Endodermal cell (in vitro differentiated cells): ENCODE measurements at regions not wholly inside any gene's neighbourhood (a gene's known extent, or its start where the extent isn't known, plus 50 kb on each side); places are given as distances from the start of the nearest gene placed in this dataset.

Source experiments
- DNase-seq: peaks from one replicate; pipeline ENCODE4 v3.0.0-alpha.2; 2017
- H3K27ac ChIP-seq: 2 replicates; pipeline ENCODE4 v1.5.1; 2013; ENCODE audit warnings: mild to moderate bottlenecking, low read depth, low read length, moderate library complexity
- H3K27me3 ChIP-seq: 2 replicates; pipeline ENCODE4 v1.6.1; 2013; ENCODE audit warnings: mild to moderate bottlenecking, low read length, moderate library complexity; ENCODE audit not compliant: insufficient read depth, control insufficient read depth, poor library complexity, severe bottlenecking
- H3K36me3 ChIP-seq: 2 replicates; pipeline ENCODE4 v1.7.0; 2013; ENCODE audit warnings: mild to moderate bottlenecking, low read length, moderate library complexity; ENCODE audit not compliant: control insufficient read depth, insufficient read depth
- H3K4me1 ChIP-seq: one replicate; pipeline ENCODE4 v1.7.0; 2013; ENCODE audit warnings: low read length; ENCODE audit not compliant: control insufficient read depth, insufficient read depth
- H3K4me3 ChIP-seq: 2 replicates; pipeline ENCODE4 v1.5.1; 2013; ENCODE audit warnings: mild to moderate bottlenecking, low read length, moderate library complexity
- H3K9ac ChIP-seq: 2 replicates; pipeline ENCODE4 v1.6.1; 2013; ENCODE audit warnings: mild to moderate bottlenecking, low read length, moderate library complexity; ENCODE audit not compliant: poor library complexity, severe bottlenecking; ENCODE audit errors: extremely low read depth
- H3K9me3 ChIP-seq: 2 replicates; pipeline ENCODE4 v1.6.1; 2013; ENCODE audit warnings: mild to moderate bottlenecking, low read length, moderate library complexity; ENCODE audit not compliant: control insufficient read depth
- H3K27ac Mint-ChIP-seq: 2 replicates; pipeline ENCODE4 v1.8.0; 2020; ENCODE audit warnings: mixed read lengths
- H3K27me3 Mint-ChIP-seq: 2 replicates; pipeline ENCODE4 v1.8.0; 2021; ENCODE audit warnings: mild to moderate bottlenecking, mixed read lengths; ENCODE audit not compliant: insufficient read depth
- H3K36me3 Mint-ChIP-seq: 2 replicates; pipeline ENCODE4 v1.8.0; 2020; ENCODE audit warnings: low read depth, mixed read lengths
- H3K4me1 Mint-ChIP-seq: 2 replicates; pipeline ENCODE4 v1.8.0; 2020; ENCODE audit warnings: mixed read lengths
- H3K4me3 Mint-ChIP-seq: 2 replicates; pipeline ENCODE4 v1.8.0; 2020; ENCODE audit warnings: mild to moderate bottlenecking, moderate library complexity, mixed read lengths
- H3K9me3 Mint-ChIP-seq: 2 replicates; pipeline ENCODE4 v1.8.0; 2020; ENCODE audit warnings: mild to moderate bottlenecking, mixed read lengths
- CTCF ChIP-seq: fragments of 200-600 bp; sonication (generic); conservative IDR thresholded peaks from 2 replicates; pipeline ENCODE4 v1.5.0; 2021; ENCODE audit warnings: antibody characterized with exemption, mild to moderate bottlenecking
- WGBS, 2 experiments: methylation state at CpG; one replicate each; pipeline versions ENCODE4 v1.1.5 to v1.1.7; 2013; ENCODE audit warnings: missing lambda C conversion rate in 2 of 2, mixed read lengths in 1 of 2; ENCODE audit not compliant: insufficient coverage in 1 of 2, insufficient read length in 1 of 2; 5-methylcytosine and 5-hydroxymethylcytosine counted together

GRCh38 chr3:99586701-99587100 lies 51.7 kb upstream of the COL8A1 start:
- H3K9me3 Mint-ChIP-seq, result no peaks in the 10 kb centered on the region
- H3K9me3 ChIP-seq, result no peaks in the 10 kb centered on the region
- H3K4me3 ChIP-seq, result no peak overlapping the region
- peaks cover 3% of the 10 kb centered on the region for H3K4me1 ChIP-seq
- H3K36me3 ChIP-seq, result no peaks in the 10 kb centered on the region
- no peak overlapping the region for H3K4me3 Mint-ChIP-seq
- DNase-seq, result no peak
- 87% methylated on average over 3 of the region's 3 CpGs; no CpG with 5 or more reads in 1 of the 2 experiments for WGBS, 2 experiments
- TF ChIP-seq CTCF, result no peak
- peaks cover 2% of the 10 kb centered on the region for H3K36me3 Mint-ChIP-seq
- peaks cover 4% of the 10 kb centered on the region for H3K4me1 Mint-ChIP-seq
- no peak overlapping the region for H3K27ac Mint-ChIP-seq
- peaks cover 2% of the 10 kb centered on the region for H3K27me3 Mint-ChIP-seq
- H3K9ac ChIP-seq, result no peak overlapping the region
- no peak overlapping the region for H3K27ac ChIP-seq
- H3K27me3 ChIP-seq, result no peaks in the 10 kb centered on the region

- no peak overlapping the region for H3K4me3 ChIP-seq
- H3K27me3 ChIP-seq, result no peaks in the 10 kb centered on the region
- no peaks in the 10 kb centered on the region for H3K36me3 Mint-ChIP-seq
- H3K4me3 Mint-ChIP-seq, result no peak overlapping the region
- H3K36me3 ChIP-seq, result no peaks in the 10 kb centered on the region
- no peak for TF ChIP-seq CTCF
- no peak for DNase-seq
- H3K9me3 ChIP-seq, result no peaks in the 10 kb centered on the region
- no peak overlapping the region for H3K9ac ChIP-seq
- H3K4me1 Mint-ChIP-seq, result no peaks in the 10 kb centered on the region
- H3K27me3 Mint-ChIP-seq, result no peaks in the 10 kb centered on the region
- no peak overlapping the region for H3K27ac ChIP-seq
- H3K4me1 ChIP-seq, result no peaks in the 10 kb centered on the region
- no peaks in the 10 kb centered on the region for H3K9me3 Mint-ChIP-seq
- no peak overlapping the region for H3K27ac Mint-ChIP-seq
- 89% methylated on average over 3 of the region's 3 CpGs; no CpG with 5 or more reads in 1 of the 2 experiments for WGBS, 2 experiments
These were observed 58.4 kb upstream of the COL8A1 start for GRCh38 chr3:99579965-99580364.

GRCh38 chr3:99579246-99579645 lies 59.1 kb upstream of the COL8A1 start:
- no peaks in the 10 kb centered on the region for H3K9me3 Mint-ChIP-seq

More at GRCh38 chr3:99579246-99579645, 59.1 kb upstream of the COL8A1 start:
- H3K27me3 ChIP-seq, result no peaks in the 10 kb centered on the region
- DNase-seq, result no peak
- no peaks in the 10 kb centered on the region for H3K27me3 Mint-ChIP-seq
- H3K4me1 Mint-ChIP-seq, result no peaks in the 10 kb centered on the region
- no peak overlapping the region for H3K4me3 ChIP-seq
- WGBS, 2 experiments, result 92% methylated on average over 4 of the region's 4 CpGs; no CpG with 5 or more reads in 1 of the 2 experiments
- H3K27ac ChIP-seq, result no peak overlapping the region
- H3K4me1 ChIP-seq, result no peaks in the 10 kb centered on the region
- H3K36me3 Mint-ChIP-seq, result no peaks in the 10 kb centered on the region
- no peak overlapping the region for H3K4me3 Mint-ChIP-seq
- H3K9ac ChIP-seq, result no peak overlapping the region
- TF ChIP-seq CTCF, result no peak
- H3K9me3 ChIP-seq, result no peaks in the 10 kb centered on the region
- no peaks in the 10 kb centered on the region for H3K36me3 ChIP-seq
- no peak overlapping the region for H3K27ac Mint-ChIP-seq
